RCC 7860 (cell line): ENCODE measurements at regions not wholly inside any gene's neighbourhood (a gene's known extent, or its start where the extent isn't known, plus 50 kb on each side); places are given as distances from the start of the nearest gene placed in this dataset.
"Not testable (repeated sequence)": the region's sequence is repeated elsewhere in the genome, so short reads cannot be mapped to it uniquely, and the experiment has no call there.

Source experiments
- DNase-seq: peaks from one replicate; pipeline ENCODE4 v3.0.0-alpha.2; 2015; ENCODE audit warnings: low spot score
- FAIRE-seq: peaks from 2 replicates; lab custom pipeline; 2012; peaks lifted over from hg19 to GRCh38; lab: Jason Lieb, UNC

GRCh38 chr3:65177960-65178376 is 490.2 kb upstream of the ADAMTS9 start:
- FAIRE-seq (no peak), DNase-seq (no peak)

GRCh38 chr3:65174713-65175112 is 486.9 kb upstream of the ADAMTS9 start:
- FAIRE-seq (no peak), DNase-seq (no peak)

- DNase-seq = no peak
- no peak for FAIRE-seq
Measured at GRCh38 chr3:65173841-65174240, 486.0 kb upstream of the ADAMTS9 start.

GRCh38 chr3:65172209-65172608 is 484.4 kb upstream of the ADAMTS9 start:
- FAIRE-seq = no peak
- no peak for DNase-seq

- FAIRE-seq = no peak
- peak; percentile 7 for DNase-seq
Measured at GRCh38 chr3:65170390-65171042, 482.7 kb upstream of the ADAMTS9 start.

GRCh38 chr3:65169961-65170360 is 482.2 kb upstream of the ADAMTS9 start:
- FAIRE-seq (no peak), DNase-seq (no peak)

GRCh38 chr3:65168547-65168946 is 480.7 kb upstream of the ADAMTS9 start:
- FAIRE-seq (no peak), DNase-seq (no peak)

GRCh38 chr3:65166531-65166930 is 478.7 kb upstream of the ADAMTS9 start:
- no peak for DNase-seq
- no peak for FAIRE-seq

GRCh38 chr3:65158023-65158422 is 470.2 kb upstream of the ADAMTS9 start:
- FAIRE-seq (no peak), DNase-seq (no peak)

- FAIRE-seq (no peak), DNase-seq (no peak)
Measured at GRCh38 chr3:65153850-65154512, 466.2 kb upstream of the ADAMTS9 start.

GRCh38 chr3:65151666-65152065 is 463.9 kb upstream of the ADAMTS9 start:
- no peak for FAIRE-seq
- no peak for DNase-seq

GRCh38 chr3:65149877-65150276 is 462.1 kb upstream of the ADAMTS9 start:
- DNase-seq (no peak), FAIRE-seq (no peak)

- DNase-seq (no peak), FAIRE-seq (no peak)
Measured at GRCh38 chr3:65148687-65149086, 460.9 kb upstream of the ADAMTS9 start.

GRCh38 chr3:65146179-65146578 is 458.4 kb upstream of the ADAMTS9 start:
- FAIRE-seq (peak; percentile 53), DNase-seq (peak; percentile 74)

- FAIRE-seq (no peak), DNase-seq (no peak)
Measured at GRCh38 chr3:65145680-65146079, 457.9 kb upstream of the ADAMTS9 start.

- FAIRE-seq = peak; percentile 52
- DNase-seq = peak; percentile 29
Measured at GRCh38 chr3:65144791-65145351, 457.1 kb upstream of the ADAMTS9 start.

- FAIRE-seq = no peak
- no peak for DNase-seq
Measured at GRCh38 chr3:65142456-65142855, 454.7 kb upstream of the ADAMTS9 start.

GRCh38 chr3:65138556-65138955 is 450.8 kb upstream of the ADAMTS9 start:
- DNase-seq (no peak), FAIRE-seq (no peak)

GRCh38 chr3:65133752-65134151 is 446.0 kb upstream of the ADAMTS9 start:
- FAIRE-seq = not testable (repeated sequence)

GRCh38 chr3:65130782-65131181 is 443.0 kb upstream of the ADAMTS9 start:
- FAIRE-seq (no peak), DNase-seq (peak; percentile 5)

More at GRCh38 chr3:65133752-65134151, 446.0 kb upstream of the ADAMTS9 start:
- DNase-seq = not testable (repeated sequence)

GRCh38 chr3:65128346-65128745 is 440.5 kb upstream of the ADAMTS9 start:
- FAIRE-seq (no peak), DNase-seq (no peak)
